ENCODE measurements at regions not wholly inside any gene's neighbourhood (a gene's known extent, or its start where the extent isn't known, plus 50 kb on each side); places are given as distances from the start of the nearest gene placed in this dataset.

- no peak for TF ChIP-seq CTCF (IDR thresholded peaks at IDR 0.05)
- no peak for TF ChIP-seq POLR2A (IDR thresholded peaks at IDR 0.05)
Observed at GRCh38 chr10:2990764-2991163, 76.6 kb upstream of the PFKP start.
